CD4-positive, CD25-positive, alpha-beta regulatory T cell (primary cell): ENCODE measurements at regions not wholly inside any gene's neighbourhood (a gene's known extent, or its start where the extent isn't known, plus 50 kb on each side); places are given as distances from the start of the nearest gene placed in this dataset.
"Not testable (repeated sequence)": the region's sequence is repeated elsewhere in the genome, so short reads cannot be mapped to it uniquely, and the experiment has no call there.

Source experiments
- ATAC-seq, 2 donors: fragments of 150-1000 bp; cut with Tn5 transposase; one replicate each; pipeline ENCODE4 v1.10.0; 2021; ENCODE audit warnings: low read depth in 2 of 2, moderate number of reproducible peaks in 2 of 2, moderate library complexity in 1 of 2
- DNase-seq, 3 donors: peaks; one replicate each; pipeline versions ENCODE4 v3.0.0 to v3.0.0-alpha.2; 2012 to 2022; ENCODE audit warnings: mixed read lengths in 1 of 3
- H3K27ac ChIP-seq: one replicate; pipeline ENCODE4 v1.7.0; 2013; ENCODE audit warnings: mild to moderate bottlenecking, low read length; ENCODE audit not compliant: insufficient read depth, poor library complexity, severe bottlenecking
- H3K27me3 ChIP-seq: one replicate; pipeline ENCODE4 v1.7.0; 2013; ENCODE audit warnings: low read length; ENCODE audit not compliant: control insufficient read depth, insufficient read depth
- H3K36me3 ChIP-seq: one replicate; pipeline ENCODE4 v1.7.0; 2013; ENCODE audit warnings: mild to moderate bottlenecking, low read length, moderate library complexity; ENCODE audit not compliant: control insufficient read depth, insufficient read depth
- H3K4me1 ChIP-seq: 2 replicates; pipeline ENCODE4 v1.7.0; 2013; ENCODE audit warnings: mild to moderate bottlenecking, low read length; ENCODE audit not compliant: insufficient read depth, control insufficient read depth, poor library complexity, severe bottlenecking
- H3K4me3 ChIP-seq: one replicate; pipeline ENCODE4 v1.7.0; 2013; ENCODE audit warnings: low read depth, mild to moderate bottlenecking, low read length, moderate library complexity
- H3K9me3 ChIP-seq, 2 experiments: 1 replicate in 1 of 2; 2 replicates in 1 of 2; pipeline ENCODE4 v1.7.0; 2013; ENCODE audit warnings: low read length in 2 of 2, mild to moderate bottlenecking in 1 of 2, moderate library complexity in 1 of 2; ENCODE audit not compliant: control insufficient read depth in 2 of 2
- H3K27ac Mint-ChIP-seq, 3 donors: one replicate each; pipeline ENCODE4 v1.8.0; 2020 to 2022; ENCODE audit warnings: mild to moderate bottlenecking in 3 of 3, mixed read lengths in 3 of 3, moderate library complexity in 2 of 3
- H3K27me3 Mint-ChIP-seq: one replicate; pipeline ENCODE4 v1.8.0; 2022; ENCODE audit warnings: mild to moderate bottlenecking, mixed read lengths
- H3K36me3 Mint-ChIP-seq: one replicate; pipeline ENCODE4 v1.8.0; 2020; ENCODE audit warnings: mixed read lengths
- H3K4me1 Mint-ChIP-seq, 4 donors: one replicate each; pipeline ENCODE4 v1.8.0; 2020 to 2022; ENCODE audit warnings: mixed read lengths in 4 of 4, mild to moderate bottlenecking in 1 of 4
- H3K4me3 Mint-ChIP-seq, 4 donors: one replicate each; pipeline ENCODE4 v1.8.0; 2020 to 2022; ENCODE audit warnings: mild to moderate bottlenecking in 4 of 4, mixed read lengths in 4 of 4, moderate library complexity in 3 of 4
- H3K9me3 Mint-ChIP-seq, 7 donors: one replicate each; pipeline ENCODE4 v1.8.0; 2020 to 2022; ENCODE audit warnings: mixed read lengths in 7 of 7, mild to moderate bottlenecking in 3 of 7, moderate library complexity in 2 of 7

DNA sequence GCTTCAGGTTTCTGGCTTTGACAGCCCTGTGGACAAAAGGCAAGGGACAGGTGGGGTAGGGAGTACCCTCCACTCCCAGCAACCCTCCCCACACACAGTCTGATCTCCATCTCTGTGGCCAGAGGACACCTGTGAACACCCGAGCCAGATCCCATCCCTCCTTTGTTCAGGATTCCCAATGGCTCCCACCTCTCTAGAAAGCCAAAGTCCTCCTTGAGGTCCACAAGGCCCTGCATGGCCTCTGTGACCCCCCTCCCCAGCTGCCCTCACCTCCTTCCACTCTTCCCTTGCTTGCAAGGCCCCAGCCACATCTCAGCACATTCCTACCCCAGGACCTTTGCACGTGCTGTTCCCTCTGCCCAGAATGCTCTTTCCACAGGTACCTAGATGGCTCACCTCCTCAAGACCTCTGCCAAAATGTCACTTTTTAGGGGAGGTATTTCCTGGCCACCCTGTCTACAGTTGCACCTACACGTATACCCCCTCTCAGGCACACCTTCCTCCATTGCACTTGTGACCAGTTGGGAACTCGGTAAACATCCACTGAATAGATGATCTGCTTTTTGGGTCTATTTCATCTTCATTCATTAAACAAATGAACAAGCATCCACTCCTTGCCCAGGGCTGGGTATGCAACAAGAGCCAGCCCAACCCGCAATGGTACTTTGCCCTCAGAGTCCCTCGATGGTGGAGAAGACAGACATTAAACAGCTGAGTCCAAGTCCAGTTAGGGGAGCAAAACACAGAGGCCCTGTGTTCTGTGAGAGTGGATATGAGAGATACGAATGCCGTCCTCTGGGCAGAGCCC lies 107.0 kb downstream of the CRLF3 start:
- no peak for DNase-seq
- H3K4me3 Mint-ChIP-seq = no peak overlapping the region
- Histone ChIP-seq H3K4me1 (no peaks in the 10 kb centered on the region), H3K36me3 (no peaks in the 10 kb centered on the region), H3K27ac (no peak overlapping the region), H3K9me3 (no peaks in the 10 kb centered on the region), H3K27me3 (no peaks in the 10 kb centered on the region), H3K4me3 (no peak overlapping the region)
- H3K9me3 Mint-ChIP-seq = peaks cover 0 to 4% (median 0%) of the 10 kb centered on the region in 7 donors
- no peak overlapping the region for H3K27ac Mint-ChIP-seq
- H3K36me3 Mint-ChIP-seq = no peaks in the 10 kb centered on the region
- ATAC-seq = no peak
- H3K27me3 Mint-ChIP-seq = peaks cover 17% of the 10 kb centered on the region
- H3K4me1 Mint-ChIP-seq = peaks cover 0 to 7% (median 4%) of the 10 kb centered on the region in 4 donors

DNA sequence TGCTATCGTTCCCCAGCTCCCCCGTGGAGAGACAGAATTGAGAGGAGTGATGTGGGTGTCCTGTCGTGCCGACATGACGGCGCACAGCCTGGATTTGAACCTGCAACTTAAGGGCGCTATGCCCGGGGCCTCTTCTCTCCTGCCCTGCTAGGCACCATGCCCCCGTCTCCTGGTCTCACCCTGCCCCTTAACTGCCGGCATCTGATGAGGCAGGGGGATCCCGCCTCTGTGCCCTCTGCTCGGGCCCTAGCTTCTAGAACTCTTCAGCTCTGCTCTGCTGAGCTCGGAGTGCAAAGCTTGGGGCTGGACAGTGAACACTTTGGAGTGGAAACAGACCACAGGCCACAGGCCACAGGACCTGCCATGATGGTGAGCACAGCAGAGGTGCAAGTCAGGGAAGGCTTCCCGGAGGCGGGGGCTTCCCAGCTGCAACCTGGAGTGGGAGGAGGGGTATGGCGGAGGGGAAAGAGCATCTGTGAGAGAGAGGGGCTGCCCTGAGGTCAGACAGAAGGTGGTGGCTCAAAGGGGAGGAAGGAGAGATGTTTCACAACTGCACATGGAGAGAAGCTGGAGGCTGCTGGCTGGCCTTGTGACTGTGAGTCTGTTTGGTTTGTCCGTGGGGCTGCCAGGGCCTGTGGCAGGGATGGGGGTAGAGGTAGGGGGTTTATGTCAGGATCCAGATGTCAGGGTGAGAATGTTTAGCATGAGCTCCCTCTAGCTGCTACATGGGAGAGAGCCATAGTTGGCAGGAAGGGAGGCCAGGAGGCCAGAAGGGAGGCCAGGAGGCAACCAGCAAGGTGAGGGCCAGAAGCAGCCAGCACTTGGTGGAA lies 107.8 kb downstream of the CRLF3 start:
- Mint-ChIP-seq H3K36me3 (no peaks in the 10 kb centered on the region), H3K4me1 (peaks cover 0 to 7% (median 4%) of the 10 kb centered on the region in 4 donors), H3K27me3 (peaks cover 20% of the 10 kb centered on the region), H3K9me3 (peaks cover 0 to 4% (median 0%) of the 10 kb centered on the region in 7 donors), H3K27ac (peak overlapping the region in 2 of 3 donors; percentile 9 to 29), H3K4me3 (no peak overlapping the region)
- H3K27me3 ChIP-seq = no peaks in the 10 kb centered on the region
- H3K27ac ChIP-seq = no peak overlapping the region
- H3K36me3 ChIP-seq = no peaks in the 10 kb centered on the region
- H3K9me3 ChIP-seq = no peaks in the 10 kb centered on the region
- DNase-seq = no peak
- no peak for ATAC-seq
- H3K4me3 ChIP-seq = no peak overlapping the region
- H3K4me1 ChIP-seq = no peaks in the 10 kb centered on the region

DNA sequence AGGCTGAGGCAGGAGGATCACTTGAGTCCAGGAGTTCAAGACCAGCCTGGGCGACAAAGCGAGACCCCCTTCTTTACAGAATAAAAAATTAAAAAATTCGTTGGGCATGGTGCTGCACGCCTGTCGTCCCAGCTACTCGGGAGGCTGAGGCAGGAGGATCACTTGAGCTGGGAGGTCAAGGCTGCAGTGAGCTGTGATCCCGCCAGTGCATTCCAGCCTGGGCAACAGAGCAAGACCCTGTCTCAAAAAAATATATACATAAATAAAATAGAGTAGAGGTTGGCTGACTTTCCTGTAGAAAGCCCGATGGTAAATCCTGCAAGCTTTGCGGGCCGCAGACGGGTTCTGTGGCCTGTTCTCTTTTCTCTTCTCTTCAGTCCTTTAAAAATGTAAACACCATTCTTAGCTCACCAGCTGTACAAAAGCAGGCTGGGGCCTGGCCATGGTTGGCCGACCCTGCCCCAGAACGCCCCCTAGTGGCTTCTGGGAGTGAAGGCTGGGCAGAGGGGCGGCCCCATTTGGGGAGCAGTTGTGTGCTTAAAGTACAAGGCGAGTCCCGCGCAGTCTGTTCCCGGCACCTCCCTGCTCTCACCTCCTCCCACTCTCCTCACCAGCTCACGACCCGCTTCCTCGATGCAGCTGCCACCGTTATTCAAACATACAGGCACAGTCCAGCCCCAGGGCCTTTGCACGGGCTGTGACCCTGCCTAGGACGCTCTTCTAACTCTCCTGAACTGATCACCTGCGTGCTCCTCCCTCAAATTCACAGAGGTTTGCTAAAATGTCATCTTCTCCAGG lies 109.5 kb downstream of the CRLF3 start:
- H3K27me3 Mint-ChIP-seq = peaks cover 32% of the 10 kb centered on the region
- H3K4me3 ChIP-seq, H3K27ac Mint-ChIP-seq, H3K36me3 Mint-ChIP-seq, H3K27ac ChIP-seq, H3K36me3 ChIP-seq, H3K27me3 ChIP-seq, H3K9me3 Mint-ChIP-seq, H3K9me3 ChIP-seq, H3K4me1 ChIP-seq: not testable (repeated sequence)
- ATAC-seq = peak; percentile 30 to 50
- H3K4me1 Mint-ChIP-seq = peaks cover 0 to 18% (median 10%) of the 10 kb centered on the region in 4 donors
- H3K4me3 Mint-ChIP-seq = peak overlapping the region in 1 of 4 donors; percentile 47
- peak in 2 of 3 donors; percentile 44 to 55 for DNase-seq

DNA sequence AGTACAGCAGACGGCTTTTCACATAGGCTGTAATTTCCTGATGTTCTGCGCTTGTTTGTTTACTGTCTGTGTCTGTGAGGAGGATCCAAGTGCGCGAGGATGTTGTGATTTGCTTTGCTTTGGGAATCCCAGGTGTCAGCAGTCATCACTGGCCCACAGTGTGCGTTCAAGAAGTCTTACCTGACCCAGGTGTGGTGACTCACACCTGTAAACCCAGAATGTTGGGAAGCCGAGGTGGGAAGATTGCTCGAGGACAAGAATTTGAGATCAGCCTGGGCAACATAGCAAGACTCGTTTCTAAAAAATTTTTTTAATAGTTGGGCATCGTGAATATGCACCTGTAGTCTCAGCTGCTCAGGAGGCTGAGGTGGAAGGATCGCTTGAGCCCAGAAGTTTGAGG lies 110.7 kb downstream of the CRLF3 start:
- H3K36me3 Mint-ChIP-seq, DNase-seq, H3K4me3 ChIP-seq, H3K27ac Mint-ChIP-seq, H3K27ac ChIP-seq, H3K27me3 ChIP-seq, H3K4me1 ChIP-seq, ATAC-seq, H3K36me3 ChIP-seq, H3K9me3 Mint-ChIP-seq, H3K9me3 ChIP-seq: not testable (repeated sequence)
- Mint-ChIP-seq H3K27me3 (peaks cover 32% of the 10 kb centered on the region), H3K4me1 (peaks cover 0 to 13% (median 5%) of the 10 kb centered on the region in 4 donors), H3K4me3 (peak overlapping the region in 3 of 4 donors; percentile 36 to 64 (median 50))

DNA sequence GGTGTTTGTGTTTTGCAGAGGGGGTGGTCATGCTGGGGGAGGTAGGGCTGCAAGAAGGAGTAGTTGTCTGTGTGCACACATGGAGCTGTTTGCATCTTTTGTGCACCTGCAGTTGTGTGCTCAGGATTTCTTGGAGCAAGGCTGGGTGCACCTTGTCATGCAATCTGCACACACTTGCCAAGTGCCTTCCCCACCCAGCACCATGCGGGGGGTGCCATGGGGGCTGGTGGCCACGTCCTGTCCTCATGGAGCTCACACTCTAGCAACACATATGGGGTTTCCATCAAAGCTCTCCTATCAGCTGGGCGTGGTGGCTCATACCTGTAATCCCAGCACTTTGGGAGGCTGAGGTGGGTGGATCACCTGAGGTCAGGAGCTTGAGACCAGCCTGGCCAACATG lies 111.6 kb downstream of the CRLF3 start:
- not testable (repeated sequence) for H3K4me3 ChIP-seq, DNase-seq, H3K4me1 ChIP-seq, H3K27ac ChIP-seq, H3K9me3 ChIP-seq, H3K36me3 Mint-ChIP-seq, H3K27me3 ChIP-seq, ATAC-seq, H3K9me3 Mint-ChIP-seq, H3K36me3 ChIP-seq
- Mint-ChIP-seq H3K27ac (peak overlapping the region in 1 of 3 donors; percentile 55), H3K4me3 (peak overlapping the region in 2 of 4 donors; percentile 52 to 65), H3K4me1 (peaks cover 0 to 19% (median 8%) of the 10 kb centered on the region in 4 donors), H3K27me3 (peaks cover 38% of the 10 kb centered on the region)

DNA sequence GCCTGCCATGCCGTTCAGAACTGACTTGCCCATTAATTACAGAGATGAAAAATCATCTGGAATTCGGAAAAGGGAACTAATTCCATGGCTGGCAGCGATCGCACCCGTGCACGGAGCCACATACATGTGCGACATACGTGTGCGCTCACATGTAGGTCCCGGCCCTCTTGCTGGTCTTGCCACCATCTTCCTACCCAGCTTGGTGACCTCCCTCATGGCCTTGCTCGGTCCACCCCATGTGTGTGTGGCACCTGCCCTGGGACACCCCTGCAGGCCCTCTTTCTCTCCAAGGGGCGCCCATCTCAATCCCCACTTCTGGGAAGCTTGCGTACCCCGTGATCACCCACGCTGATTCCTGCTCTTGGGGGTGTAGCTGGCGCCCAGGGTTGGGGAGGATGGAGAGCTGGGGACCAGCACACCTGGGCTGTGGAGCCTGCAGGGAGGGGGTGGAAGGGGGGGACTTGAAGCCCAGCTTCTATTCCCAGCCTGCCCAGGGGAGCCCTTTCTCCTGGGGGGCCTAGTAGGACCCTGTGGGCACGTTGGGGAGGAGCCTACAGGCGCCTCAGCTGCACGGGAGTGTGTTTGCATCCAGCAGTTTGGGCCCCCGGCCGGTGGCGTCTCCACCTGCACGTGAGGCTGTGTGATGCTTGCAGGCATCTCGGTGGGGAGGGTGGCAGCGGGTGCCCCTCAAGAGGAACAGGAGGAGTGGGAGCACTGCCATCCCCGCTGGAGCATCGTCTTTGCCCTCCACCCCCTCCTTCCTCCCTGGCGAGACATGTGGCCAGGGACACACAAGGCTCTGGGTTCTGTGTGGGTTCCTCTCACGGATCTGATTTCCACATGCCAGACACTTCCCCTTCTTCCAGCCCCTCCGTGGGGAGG lies 112.6 kb downstream of the CRLF3 start:
- H3K27ac Mint-ChIP-seq, H3K4me3 ChIP-seq, H3K27ac ChIP-seq, H3K4me1 ChIP-seq, H3K36me3 Mint-ChIP-seq, DNase-seq, H3K36me3 ChIP-seq, H3K9me3 Mint-ChIP-seq, H3K27me3 ChIP-seq, H3K9me3 ChIP-seq, ATAC-seq: not testable (repeated sequence)
- H3K4me1 Mint-ChIP-seq = peaks cover 0 to 29% (median 13%) of the 10 kb centered on the region in 4 donors
- peak overlapping the region; percentile 43 to 90 (median 84) for H3K4me3 Mint-ChIP-seq
- peaks cover 48% of the 10 kb centered on the region for H3K27me3 Mint-ChIP-seq

DNA sequence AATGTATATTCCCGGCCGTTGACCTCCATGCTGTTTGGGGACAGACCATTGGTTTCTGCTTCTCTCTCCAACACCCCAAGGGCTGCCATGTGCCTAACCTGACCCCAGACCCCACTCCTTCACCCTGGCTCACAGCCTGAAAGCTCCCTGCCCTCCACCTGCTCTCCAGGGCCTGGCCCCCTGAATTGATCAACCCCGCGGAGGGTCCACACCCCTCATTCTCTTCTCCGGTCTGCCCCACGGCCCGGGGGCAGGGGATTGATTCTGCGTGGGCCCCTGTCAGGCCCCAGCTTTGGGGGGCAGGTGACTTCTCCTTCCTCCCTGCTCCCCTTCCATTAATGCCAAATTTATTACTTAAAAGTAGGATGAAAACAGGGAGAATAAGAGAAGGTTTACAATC lies 113.3 kb downstream of the CRLF3 start:
- H3K27ac Mint-ChIP-seq = peak overlapping the region in 1 of 3 donors; percentile 61
- peaks cover 0 to 36% (median 16%) of the 10 kb centered on the region in 4 donors for H3K4me1 Mint-ChIP-seq
- peak overlapping the region; percentile 80 to 90 (median 86) for H3K4me3 Mint-ChIP-seq
- peaks cover 55% of the 10 kb centered on the region for H3K27me3 Mint-ChIP-seq
- H3K27ac ChIP-seq, H3K27me3 ChIP-seq, H3K9me3 ChIP-seq, ATAC-seq, H3K9me3 Mint-ChIP-seq, H3K4me3 ChIP-seq, H3K4me1 ChIP-seq, H3K36me3 Mint-ChIP-seq, H3K36me3 ChIP-seq, DNase-seq: not testable (repeated sequence)
